A549 (cell line): ENCODE measurements at regions not wholly inside any gene's neighbourhood (a gene's known extent, or its start where the extent isn't known, plus 50 kb on each side); places are given as distances from the start of the nearest gene placed in this dataset.

ENCODE experiments used
- CBX2 ChIP-seq: fragments of 200-600 bp; sonication (generic); IDR thresholded peaks from 2 replicates; pipeline ENCODE4 v1.6.1; 2016; ENCODE audit warnings: low read depth, mild to moderate bottlenecking, borderline replicate concordance
- CHD2 ChIP-seq: fragments of 150-350 bp; IDR thresholded peaks from 2 replicates; pipeline ENCODE4 v1.6.1; 2014; ENCODE audit warnings: low read length; ENCODE audit not compliant: partially characterized antibody
- EP300 ChIP-seq, 2 experiments: fragments of >200 bp; sonication (Bioruptor Twin); formaldehyde crosslinking; IDR thresholded peaks; 2 replicates in 1 of 2; 3 replicates in 1 of 2; pipeline ENCODE4 v1.6.1; 2016 to 2017
- KDM5A ChIP-seq: fragments of 200-600 bp; sonication (generic); IDR thresholded peaks from 2 replicates; pipeline ENCODE4 v1.6.1; 2016; ENCODE audit warnings: antibody characterized with exemption, mild to moderate bottlenecking
- MAFK ChIP-seq: fragments of 450-650 bp; IDR thresholded peaks from 2 replicates; pipeline ENCODE4 v1.6.1; 2014; ENCODE audit not compliant: partially characterized antibody
- POLR2A ChIP-seq: IDR thresholded peaks from 2 replicates; pipeline ENCODE4 v1.6.1; 2012; ENCODE audit warnings: mild to moderate bottlenecking, low read length
- POLR2AphosphoS2 ChIP-seq: conservative IDR thresholded peaks from 2 replicates; pipeline ENCODE4 v1.6.1; 2012; ENCODE audit warnings: low read length, improper control_type of control experiment, inconsistent platforms
- RFX5 ChIP-seq: fragments of 450-650 bp; IDR thresholded peaks from 2 replicates; pipeline ENCODE4 v1.7.1; 2014; ENCODE audit warnings: antibody characterized with exemption, mild to moderate bottlenecking, moderate library complexity
- SMC3 ChIP-seq: fragments of >200 bp; sonication (Bioruptor Twin); formaldehyde crosslinking; IDR thresholded peaks from 3 replicates; pipeline ENCODE4 v1.6.1; 2018; ENCODE audit warnings: inconsistent platforms
- ZFP36 ChIP-seq: fragments of 450-650 bp; IDR thresholded peaks from 2 replicates; pipeline ENCODE4 v1.6.1; 2014; ENCODE audit warnings: borderline replicate concordance; ENCODE audit not compliant: partially characterized antibody
- TF ChIP-seq, protein P1 (sequence below): fragments of >200 bp; sonication (Bioruptor Twin); formaldehyde crosslinking; IDR thresholded peaks from 3 replicates; pipeline ENCODE4 v1.5.1; 2016
- TF ChIP-seq, protein P2 (sequence below): IDR thresholded peaks from 2 replicates; pipeline ENCODE4 v1.6.1; 2012
- TF ChIP-seq, protein P3 (sequence below): fragments of 450-650 bp; IDR thresholded peaks from 2 replicates; pipeline ENCODE4 v1.6.1; 2014; ENCODE audit warnings: antibody characterized with exemption
- TF ChIP-seq, protein P4 (sequence below): IDR thresholded peaks from 2 replicates; pipeline ENCODE4 v1.6.1; 2012

GRCh38 chr11:109993786-109994185 lies 99.4 kb upstream of the ZC3H12C start:
- TF ChIP-seq, protein P1, sequence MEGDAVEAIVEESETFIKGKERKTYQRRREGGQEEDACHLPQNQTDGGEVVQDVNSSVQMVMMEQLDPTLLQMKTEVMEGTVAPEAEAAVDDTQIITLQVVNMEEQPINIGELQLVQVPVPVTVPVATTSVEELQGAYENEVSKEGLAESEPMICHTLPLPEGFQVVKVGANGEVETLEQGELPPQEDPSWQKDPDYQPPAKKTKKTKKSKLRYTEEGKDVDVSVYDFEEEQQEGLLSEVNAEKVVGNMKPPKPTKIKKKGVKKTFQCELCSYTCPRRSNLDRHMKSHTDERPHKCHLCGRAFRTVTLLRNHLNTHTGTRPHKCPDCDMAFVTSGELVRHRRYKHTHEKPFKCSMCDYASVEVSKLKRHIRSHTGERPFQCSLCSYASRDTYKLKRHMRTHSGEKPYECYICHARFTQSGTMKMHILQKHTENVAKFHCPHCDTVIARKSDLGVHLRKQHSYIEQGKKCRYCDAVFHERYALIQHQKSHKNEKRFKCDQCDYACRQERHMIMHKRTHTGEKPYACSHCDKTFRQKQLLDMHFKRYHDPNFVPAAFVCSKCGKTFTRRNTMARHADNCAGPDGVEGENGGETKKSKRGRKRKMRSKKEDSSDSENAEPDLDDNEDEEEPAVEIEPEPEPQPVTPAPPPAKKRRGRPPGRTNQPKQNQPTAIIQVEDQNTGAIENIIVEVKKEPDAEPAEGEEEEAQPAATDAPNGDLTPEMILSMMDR = no peak
- TF ChIP-seq CHD2 (no peak), EP300 (IDR thresholded peaks at IDR 0.05) (no peak), SMC3 (no peak), ZFP36 (no peak), KDM5A (no peak), POLR2AphosphoS2 (no peak), POLR2A (no peak), MAFK (no peak), CBX2 (no peak), RFX5 (no peak)
- TF ChIP-seq, protein P2, sequence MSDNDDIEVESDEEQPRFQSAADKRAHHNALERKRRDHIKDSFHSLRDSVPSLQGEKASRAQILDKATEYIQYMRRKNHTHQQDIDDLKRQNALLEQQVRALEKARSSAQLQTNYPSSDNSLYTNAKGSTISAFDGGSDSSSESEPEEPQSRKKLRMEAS = no peak
- TF ChIP-seq, protein P3, sequence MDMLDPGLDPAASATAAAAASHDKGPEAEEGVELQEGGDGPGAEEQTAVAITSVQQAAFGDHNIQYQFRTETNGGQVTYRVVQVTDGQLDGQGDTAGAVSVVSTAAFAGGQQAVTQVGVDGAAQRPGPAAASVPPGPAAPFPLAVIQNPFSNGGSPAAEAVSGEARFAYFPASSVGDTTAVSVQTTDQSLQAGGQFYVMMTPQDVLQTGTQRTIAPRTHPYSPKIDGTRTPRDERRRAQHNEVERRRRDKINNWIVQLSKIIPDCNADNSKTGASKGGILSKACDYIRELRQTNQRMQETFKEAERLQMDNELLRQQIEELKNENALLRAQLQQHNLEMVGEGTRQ = no peak
- TF ChIP-seq, protein P4, sequence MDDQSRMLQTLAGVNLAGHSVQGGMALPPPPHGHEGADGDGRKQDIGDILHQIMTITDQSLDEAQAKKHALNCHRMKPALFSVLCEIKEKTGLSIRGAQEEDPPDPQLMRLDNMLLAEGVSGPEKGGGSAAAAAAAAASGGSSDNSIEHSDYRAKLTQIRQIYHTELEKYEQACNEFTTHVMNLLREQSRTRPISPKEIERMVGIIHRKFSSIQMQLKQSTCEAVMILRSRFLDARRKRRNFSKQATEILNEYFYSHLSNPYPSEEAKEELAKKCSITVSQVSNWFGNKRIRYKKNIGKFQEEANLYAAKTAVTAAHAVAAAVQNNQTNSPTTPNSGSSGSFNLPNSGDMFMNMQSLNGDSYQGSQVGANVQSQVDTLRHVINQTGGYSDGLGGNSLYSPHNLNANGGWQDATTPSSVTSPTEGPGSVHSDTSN = no peak
